Osteoblast (primary cell): ENCODE measurements at regions not wholly inside any gene's neighbourhood (a gene's known extent, or its start where the extent isn't known, plus 50 kb on each side); places are given as distances from the start of the nearest gene placed in this dataset.

ENCODE experiments used
- DNase-seq: peaks from one replicate; pipeline ENCODE4 v3.0.0; 2011; ENCODE audit warnings: low spot score, mixed read lengths; ENCODE audit not compliant: insufficient read length; ENCODE audit errors: missing footprints
- H2AFZ ChIP-seq: 2 replicates; pipeline ENCODE4 v1.6.0; 2011; ENCODE audit warnings: mild to moderate bottlenecking, low read length
- H3K27ac ChIP-seq: 2 replicates; pipeline ENCODE4 v1.5.1; 2011; ENCODE audit warnings: mild to moderate bottlenecking, low read depth, low read length, moderate library complexity
- H3K27me3 ChIP-seq: 2 replicates; pipeline ENCODE4 v1.6.0; 2012; ENCODE audit warnings: mild to moderate bottlenecking, control low read depth, inconsistent platforms, low read length, moderate library complexity; ENCODE audit not compliant: insufficient read depth
- H3K36me3 ChIP-seq: 2 replicates; pipeline ENCODE4 v1.5.1; 2011; ENCODE audit warnings: mild to moderate bottlenecking, low read length, control low read depth, moderate library complexity; ENCODE audit not compliant: insufficient read depth
- H3K4me1 ChIP-seq: 2 replicates; pipeline ENCODE4 v1.5.1; 2011; ENCODE audit warnings: mild to moderate bottlenecking, low read length, control low read depth, moderate library complexity; ENCODE audit not compliant: insufficient read depth
- H3K4me2 ChIP-seq: 2 replicates; pipeline ENCODE4 v1.6.0; 2011; ENCODE audit warnings: mild to moderate bottlenecking, low read length; ENCODE audit not compliant: insufficient read depth
- H3K4me3 ChIP-seq: fragments of 200-600 bp; sonication (generic); 3 replicates; pipeline ENCODE4 v1.5.1; 2012; ENCODE audit warnings: mild to moderate bottlenecking, low read length, inconsistent platforms; ENCODE audit not compliant: insufficient read depth
- H3K79me2 ChIP-seq: 2 replicates; pipeline ENCODE4 v1.6.0; 2012; ENCODE audit warnings: mild to moderate bottlenecking, low read length, control low read depth, inconsistent platforms; ENCODE audit not compliant: insufficient read depth
- H3K9me3 ChIP-seq: 2 replicates; pipeline ENCODE4 v1.5.1; 2011; ENCODE audit warnings: low read depth, low read length, control low read depth
- H4K20me1 ChIP-seq: 2 replicates; pipeline ENCODE4 v1.6.0; 2012; ENCODE audit warnings: mild to moderate bottlenecking, low read length, control low read depth; ENCODE audit not compliant: insufficient read depth
- CTCF ChIP-seq: IDR thresholded peaks from 2 replicates; pipeline ENCODE4 v1.5.1; 2011; ENCODE audit warnings: mild to moderate bottlenecking, low read depth, low read length, moderate library complexity; ENCODE audit errors: extremely low read depth

- H3K79me2 ChIP-seq, result no peaks in the 10 kb centered on the region
- no peaks in the 10 kb centered on the region for H3K36me3 ChIP-seq
- no peak overlapping the region for H3K4me3 ChIP-seq
- H3K4me1 ChIP-seq, result no peaks in the 10 kb centered on the region
- no peak overlapping the region for H3K27ac ChIP-seq
- DNase-seq, result no peak
- no peaks in the 10 kb centered on the region for H3K9me3 ChIP-seq
- no peak overlapping the region for H2AFZ ChIP-seq
- TF ChIP-seq CTCF, result no peak
- H3K4me2 ChIP-seq, result no peak overlapping the region
- no peaks in the 10 kb centered on the region for H4K20me1 ChIP-seq
- H3K27me3 ChIP-seq, result no peaks in the 10 kb centered on the region
Observed at GRCh38 chr17:71114911-71115668, 945.8 kb downstream of the KCNJ2 start.

GRCh38 chr17:71115669-71115972, 946.3 kb downstream of the KCNJ2 start:
- DNase-seq, result no peak
- Histone ChIP-seq H3K4me2 (no peak overlapping the region), H3K4me3 (no peak overlapping the region), H2AFZ (no peak overlapping the region), H3K36me3 (no peaks in the 10 kb centered on the region), H3K27me3 (no peaks in the 10 kb centered on the region), H3K27ac (no peak overlapping the region), H3K9me3 (no peaks in the 10 kb centered on the region), H3K79me2 (no peaks in the 10 kb centered on the region), H4K20me1 (no peaks in the 10 kb centered on the region), H3K4me1 (no peaks in the 10 kb centered on the region)
- no peak for TF ChIP-seq CTCF

GRCh38 chr17:71117466-71117865, 948.1 kb downstream of the KCNJ2 start:
- Histone ChIP-seq H3K36me3 (no peaks in the 10 kb centered on the region), H3K4me3 (no peak overlapping the region), H3K79me2 (no peaks in the 10 kb centered on the region), H3K27ac (no peak overlapping the region), H4K20me1 (no peaks in the 10 kb centered on the region), H3K27me3 (no peaks in the 10 kb centered on the region), H2AFZ (no peak overlapping the region), H3K4me1 (no peaks in the 10 kb centered on the region), H3K9me3 (no peaks in the 10 kb centered on the region), H3K4me2 (no peak overlapping the region)
- TF ChIP-seq CTCF, result no peak
- no peak for DNase-seq

GRCh38 chr17:71118039-71118438, 948.7 kb downstream of the KCNJ2 start:
- no peaks in the 10 kb centered on the region for H3K79me2 ChIP-seq
- no peak for DNase-seq
- no peaks in the 10 kb centered on the region for H4K20me1 ChIP-seq
- no peak overlapping the region for H2AFZ ChIP-seq
- H3K27me3 ChIP-seq, result no peaks in the 10 kb centered on the region
- H3K4me1 ChIP-seq, result no peaks in the 10 kb centered on the region
- no peaks in the 10 kb centered on the region for H3K36me3 ChIP-seq
- no peak overlapping the region for H3K4me3 ChIP-seq
- no peaks in the 10 kb centered on the region for H3K9me3 ChIP-seq
- H3K27ac ChIP-seq, result no peak overlapping the region
- H3K4me2 ChIP-seq, result no peak overlapping the region
- TF ChIP-seq CTCF, result peak; percentile 36
